BE2C (cell line): ENCODE measurements at regions not wholly inside any gene's neighbourhood (a gene's known extent, or its start where the extent isn't known, plus 50 kb on each side); places are given as distances from the start of the nearest gene placed in this dataset.

Experiments used
- DNase-seq: peaks from one replicate; pipeline ENCODE4 v3.0.0-alpha.2; 2020
- H3K27me3 ChIP-seq: fragments of 250-450 bp; sonication (Bioruptor Pico); 2 replicates; pipeline ENCODE4 v1.5.1; 2020; ENCODE audit warnings: mild to moderate bottlenecking
- H3K36me3 ChIP-seq: fragments of 250-450 bp; sonication (Bioruptor Pico); 2 replicates; pipeline ENCODE4 v1.5.1; 2020; ENCODE audit warnings: mild to moderate bottlenecking
- H3K4me1 ChIP-seq: fragments of 250-450 bp; sonication (Bioruptor Pico); 2 replicates; pipeline ENCODE4 v1.5.1; 2020
- H3K4me3 ChIP-seq: 2 replicates; pipeline ENCODE4 v1.5.1; 2011; ENCODE audit warnings: low read depth, low read length
- H3K9me3 ChIP-seq: fragments of 250-450 bp; sonication (Bioruptor Pico); 2 replicates; pipeline ENCODE4 v1.5.1; 2020
- TF ChIP-seq, protein P1 (sequence below): IDR thresholded peaks from 2 replicates; pipeline ENCODE4 v1.5.1; 2012; ENCODE audit warnings: mild to moderate bottlenecking, low read depth, low read length

DNA sequence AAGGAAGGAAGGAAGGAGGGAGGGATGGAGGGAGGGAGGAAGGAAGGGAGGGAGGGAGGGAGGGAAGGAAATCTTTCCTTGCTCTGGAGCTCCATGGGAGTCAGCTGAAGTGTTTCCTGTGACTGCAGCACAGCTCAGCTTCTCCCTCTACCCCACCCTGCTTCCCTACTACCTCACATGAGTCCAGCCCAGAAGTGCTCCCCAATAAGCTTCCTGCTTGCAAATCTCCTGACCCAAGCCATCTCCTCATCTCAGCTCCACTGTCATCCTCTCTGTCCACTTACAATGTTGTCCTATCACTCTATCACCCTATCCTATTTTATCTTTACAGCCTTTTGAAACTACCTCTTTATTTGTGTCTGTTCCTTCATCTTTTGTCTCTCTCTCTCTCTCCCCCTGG, 52.9 kb upstream of the SSBP3 start:
- Histone ChIP-seq H3K36me3 (no peaks in the 10 kb centered on the region), H3K4me1 (peaks cover 14% of the 10 kb centered on the region), H3K9me3 (no peaks in the 10 kb centered on the region), H3K4me3 (no peak overlapping the region), H3K27me3 (no peaks in the 10 kb centered on the region)
- no peak for DNase-seq
- TF ChIP-seq, protein P1, sequence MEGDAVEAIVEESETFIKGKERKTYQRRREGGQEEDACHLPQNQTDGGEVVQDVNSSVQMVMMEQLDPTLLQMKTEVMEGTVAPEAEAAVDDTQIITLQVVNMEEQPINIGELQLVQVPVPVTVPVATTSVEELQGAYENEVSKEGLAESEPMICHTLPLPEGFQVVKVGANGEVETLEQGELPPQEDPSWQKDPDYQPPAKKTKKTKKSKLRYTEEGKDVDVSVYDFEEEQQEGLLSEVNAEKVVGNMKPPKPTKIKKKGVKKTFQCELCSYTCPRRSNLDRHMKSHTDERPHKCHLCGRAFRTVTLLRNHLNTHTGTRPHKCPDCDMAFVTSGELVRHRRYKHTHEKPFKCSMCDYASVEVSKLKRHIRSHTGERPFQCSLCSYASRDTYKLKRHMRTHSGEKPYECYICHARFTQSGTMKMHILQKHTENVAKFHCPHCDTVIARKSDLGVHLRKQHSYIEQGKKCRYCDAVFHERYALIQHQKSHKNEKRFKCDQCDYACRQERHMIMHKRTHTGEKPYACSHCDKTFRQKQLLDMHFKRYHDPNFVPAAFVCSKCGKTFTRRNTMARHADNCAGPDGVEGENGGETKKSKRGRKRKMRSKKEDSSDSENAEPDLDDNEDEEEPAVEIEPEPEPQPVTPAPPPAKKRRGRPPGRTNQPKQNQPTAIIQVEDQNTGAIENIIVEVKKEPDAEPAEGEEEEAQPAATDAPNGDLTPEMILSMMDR: no peak

DNA sequence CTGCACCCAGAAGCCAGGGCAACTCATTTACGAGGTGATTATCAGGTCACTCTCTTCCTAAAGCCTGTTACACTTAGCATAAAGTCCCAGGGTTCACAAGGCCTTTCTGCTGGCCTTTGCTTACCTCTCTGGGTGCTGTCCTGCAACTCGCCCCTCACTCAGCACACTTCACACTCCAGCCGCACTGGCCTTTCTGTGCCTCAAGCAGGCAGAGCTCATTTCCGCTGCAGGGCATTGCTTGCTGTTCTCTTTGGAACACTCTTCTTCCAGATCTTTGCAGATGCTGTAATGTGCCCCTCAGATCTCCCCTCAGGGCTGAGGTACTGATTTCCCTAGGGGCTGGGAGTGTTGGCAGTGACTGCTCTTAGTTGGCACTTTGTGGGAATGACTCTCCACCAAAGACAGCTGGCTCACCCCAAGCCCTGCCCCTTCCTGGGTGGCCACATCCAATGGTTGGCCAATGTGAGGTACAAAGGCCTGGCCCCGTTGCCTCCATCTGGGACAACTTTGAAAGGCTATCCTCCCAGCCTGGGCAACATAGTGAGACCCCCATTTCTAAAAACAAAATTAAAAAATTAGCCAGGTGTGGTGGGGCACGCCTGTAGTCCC, 50.8 kb upstream of the SSBP3 start:
- Histone ChIP-seq H3K4me3 (no peak overlapping the region), H3K36me3 (no peaks in the 10 kb centered on the region), H3K4me1 (peaks cover 4% of the 10 kb centered on the region), H3K9me3 (no peaks in the 10 kb centered on the region), H3K27me3 (no peaks in the 10 kb centered on the region)
- DNase-seq: no peak
- TF ChIP-seq, protein P1: no peak

DNA sequence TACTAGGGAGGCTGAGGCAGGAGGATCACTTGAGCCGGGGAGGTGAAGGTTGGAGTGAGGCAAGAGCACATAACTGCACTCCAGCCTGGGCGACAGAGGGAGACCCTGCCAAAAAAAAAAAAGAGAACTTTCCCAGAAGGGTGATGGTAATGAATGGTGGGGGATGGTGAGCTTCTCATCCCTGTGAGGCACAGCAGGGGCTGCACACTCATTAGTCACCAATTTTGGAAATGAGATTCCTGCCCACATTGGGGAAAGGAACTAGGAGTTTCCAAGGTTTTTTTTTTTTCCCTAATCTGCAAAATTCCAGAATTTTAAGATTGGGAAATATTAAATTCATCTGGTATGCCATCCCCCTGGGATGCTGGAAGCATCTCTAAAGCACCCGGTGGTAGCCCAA, 50.2 kb upstream of the SSBP3 start:
- H3K36me3 ChIP-seq: no peaks in the 10 kb centered on the region
- peaks cover 4% of the 10 kb centered on the region for H3K4me1 ChIP-seq
- no peak for DNase-seq
- no peaks in the 10 kb centered on the region for H3K27me3 ChIP-seq
- no peak overlapping the region for H3K4me3 ChIP-seq
- no peaks in the 10 kb centered on the region for H3K9me3 ChIP-seq
- TF ChIP-seq, protein P1: no peak
